Mammary epithelial cell (primary cell): ENCODE measurements at regions not wholly inside any gene's neighbourhood (a gene's known extent, or its start where the extent isn't known, plus 50 kb on each side); places are given as distances from the start of the nearest gene placed in this dataset.

Source experiments
- EZH2 ChIP-seq: IDR thresholded peaks from 2 replicates; pipeline ENCODE4 v1.6.1; 2012; ENCODE audit warnings: low read length, inconsistent platforms, borderline replicate concordance
- TF ChIP-seq, protein P1 (sequence below), 2 donors: IDR thresholded peaks in 1 of 2; conservative IDR thresholded peaks in 1 of 2; 2 replicates each; pipeline ENCODE4 v1.5.1; 2011 to 2012; ENCODE audit warnings: inconsistent platforms in 2 of 2, low read length in 2 of 2, mild to moderate bottlenecking in 2 of 2, control low read depth in 1 of 2, low read depth in 1 of 2; ENCODE audit not compliant: insufficient read depth in 1 of 2; ENCODE audit errors: extremely low read depth in 1 of 2

DNA sequence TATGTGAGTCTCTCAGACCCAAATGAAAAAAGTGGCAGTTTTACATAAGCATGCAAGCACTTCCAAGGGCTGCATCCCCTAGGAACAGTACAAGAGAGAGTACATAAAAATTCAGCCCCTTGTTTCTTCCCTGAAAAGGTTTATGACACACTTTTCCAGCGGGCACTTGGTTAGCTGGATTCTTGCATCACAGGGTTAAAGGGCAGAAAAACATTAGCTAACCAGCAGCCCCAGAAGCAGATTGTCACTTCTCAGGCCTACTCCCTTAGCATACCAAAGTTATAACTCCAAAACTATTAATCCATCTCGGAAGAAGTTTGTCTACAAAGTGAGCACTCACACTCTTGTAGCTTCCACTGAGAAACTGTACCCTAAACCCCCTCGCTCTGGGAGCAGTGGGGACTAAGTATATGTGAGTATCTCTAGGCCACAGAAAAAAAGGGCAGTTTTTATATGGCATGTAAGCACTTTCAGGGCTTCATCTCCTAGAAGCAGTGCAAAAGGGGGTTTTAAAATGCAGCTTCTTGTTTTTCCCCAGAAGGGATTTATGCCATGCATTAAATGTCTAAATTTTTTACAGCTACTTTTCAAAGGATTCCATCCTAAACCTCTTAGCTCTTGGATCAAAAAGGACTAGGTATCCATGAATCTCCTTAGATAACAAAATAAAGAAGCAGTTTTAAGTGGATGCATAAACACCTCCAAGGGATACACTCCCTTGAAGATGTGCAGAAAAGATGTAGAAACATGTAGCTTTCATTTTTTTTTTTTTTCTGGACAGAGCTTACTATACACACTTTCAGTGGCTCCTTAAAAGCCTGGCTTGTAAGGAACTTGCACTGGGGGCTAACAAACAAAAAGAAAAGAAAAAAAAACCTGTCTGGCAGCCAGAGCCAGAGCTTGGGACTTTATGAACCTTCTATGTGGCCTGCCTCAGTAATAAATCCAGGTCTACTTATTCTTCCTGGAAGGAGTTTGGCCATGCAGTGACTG is 956.7 kb downstream of the CCSER2 start:
- TF ChIP-seq, protein P1, sequence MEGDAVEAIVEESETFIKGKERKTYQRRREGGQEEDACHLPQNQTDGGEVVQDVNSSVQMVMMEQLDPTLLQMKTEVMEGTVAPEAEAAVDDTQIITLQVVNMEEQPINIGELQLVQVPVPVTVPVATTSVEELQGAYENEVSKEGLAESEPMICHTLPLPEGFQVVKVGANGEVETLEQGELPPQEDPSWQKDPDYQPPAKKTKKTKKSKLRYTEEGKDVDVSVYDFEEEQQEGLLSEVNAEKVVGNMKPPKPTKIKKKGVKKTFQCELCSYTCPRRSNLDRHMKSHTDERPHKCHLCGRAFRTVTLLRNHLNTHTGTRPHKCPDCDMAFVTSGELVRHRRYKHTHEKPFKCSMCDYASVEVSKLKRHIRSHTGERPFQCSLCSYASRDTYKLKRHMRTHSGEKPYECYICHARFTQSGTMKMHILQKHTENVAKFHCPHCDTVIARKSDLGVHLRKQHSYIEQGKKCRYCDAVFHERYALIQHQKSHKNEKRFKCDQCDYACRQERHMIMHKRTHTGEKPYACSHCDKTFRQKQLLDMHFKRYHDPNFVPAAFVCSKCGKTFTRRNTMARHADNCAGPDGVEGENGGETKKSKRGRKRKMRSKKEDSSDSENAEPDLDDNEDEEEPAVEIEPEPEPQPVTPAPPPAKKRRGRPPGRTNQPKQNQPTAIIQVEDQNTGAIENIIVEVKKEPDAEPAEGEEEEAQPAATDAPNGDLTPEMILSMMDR (conservative IDR thresholded peaks at IDR 0.05 in 1 of 2, IDR thresholded peaks at IDR 0.05 in 1 of 2; ENCODE audit: extremely low read depth in 1 of 2, insufficient read depth in 1 of 2, low read depth in 1 of 2, low read length in 2 of 2): no peak
- no peak for TF ChIP-seq EZH2
